ENCODE measurements at regions not wholly inside any gene's neighbourhood (a gene's known extent, or its start where the extent isn't known, plus 50 kb on each side); places are given as distances from the start of the nearest gene placed in this dataset.

DNA sequence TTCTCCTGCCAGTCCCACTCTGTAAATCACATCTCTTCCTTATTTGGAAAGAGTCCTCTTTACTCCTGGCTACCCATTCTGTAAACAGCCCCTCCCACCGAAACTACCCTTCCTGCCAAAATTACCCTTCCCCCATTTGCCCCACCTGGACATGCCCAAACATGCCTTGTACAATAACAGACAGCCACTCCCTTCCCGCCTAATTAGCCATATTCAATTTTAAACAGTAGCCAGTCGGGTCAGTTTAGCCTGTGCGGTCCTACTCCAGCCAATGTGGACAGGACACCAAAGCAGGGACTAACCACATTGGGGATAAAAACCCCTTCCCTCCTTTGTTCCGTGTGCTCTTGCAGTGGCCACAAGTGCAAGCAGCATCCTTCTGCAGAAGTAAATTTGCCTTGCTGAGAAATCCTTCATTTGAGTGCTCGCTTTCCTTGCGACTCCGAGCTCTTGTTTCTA, 56.3 kb upstream of the MAP10 start:
- no peaks in the 10 kb centered on the region for H3K27me3 ChIP-seq (ENCODE audit: control insufficient read depth in 2 of 2, insufficient read depth in 2 of 2, low read length in 2 of 2)
- DNase-seq (ENCODE audit: extremely low read depth in 1 of 4, low spot score in 3 of 4) (no peak), ATAC-seq (no peak), FAIRE-seq (no peak)
- no TSS peak for BruUV-seq (replicated peaks)
- H3K79me2 ChIP-seq (ENCODE audit: control insufficient read depth, insufficient read depth, low read length) = no peaks in the 10 kb centered on the region
- TF ChIP-seq CBX3 (IDR thresholded peaks at IDR 0.05; ENCODE audit: borderline replicate concordance in 1 of 2, low read length in 2 of 2) = 0 out of 3 replicates have a peak, but pooled peaks of 1 of the 2 experiments have one; percentile 35
- TF ChIP-seq CBX5 (IDR thresholded peaks at IDR 0.05; ENCODE audit: borderline replicate concordance, low read depth) = peak; percentile 77
- no peak for TF ChIP-seq ZNF444 (CRISPR knock-in tag; IDR thresholded peaks at IDR 0.05)
- TF ChIP-seq HDAC3 (IDR thresholded peaks at IDR 0.05; ENCODE audit: borderline replicate concordance, partially characterized antibody) = no peak
- under 1% methylated on average over 8 of the region's 8 CpGs for WGBS (ENCODE audit: insufficient coverage, low coverage, missing lambda C conversion rate)
- no peak overlapping the region for H3K4me3 ChIP-seq
- H3K9ac ChIP-seq (ENCODE audit: insufficient read depth in 1 of 2, low read depth in 2 of 2, low read length in 2 of 2) = no peak overlapping the region
- H4K20me1 ChIP-seq (replicated peaks; ENCODE audit: control insufficient read depth, insufficient read depth, low read length) = no peaks in the 10 kb centered on the region
- 0 out of 2 replicates have a peak, but pooled peaks cover 1% of the 10 kb centered on the region for H3K9me3 ChIP-seq (replicated peaks; ENCODE audit: control insufficient read depth, insufficient read depth, low read depth, low read length)
- no peaks in the 10 kb centered on the region for H3K4me1 ChIP-seq (replicated peaks in 1 of 2; ENCODE audit: control insufficient read depth in 2 of 2, insufficient read depth in 2 of 2, low read length in 2 of 2)
- no peaks in the 10 kb centered on the region for H3K9me1 ChIP-seq (ENCODE audit: control insufficient read depth, insufficient read depth, low read length)
- ChIA-PET CTCF (ENCODE audit: low intra/inter-chr PET ratio) (no interaction called here), POLR2A (interaction anchor here (0.7 kb wide), 2 partner anchors 14 to 256 kb away, joined by 3 read pairs; no protein-coding TSS in a partner anchor)
- no peak overlapping the region for H3K27ac ChIP-seq (ENCODE audit: extremely low read depth, low read depth, low read length)
- in situ Hi-C loops (cut with MboI) (no loop called here), intact Hi-C loops (cut with micrococcal nuclease) (no loop called here)
- H3K36me3 ChIP-seq (ENCODE audit: control insufficient read depth, insufficient read depth, low read length) = no peaks in the 10 kb centered on the region
- no peak overlapping the region for H2AFZ ChIP-seq (ENCODE audit: low read depth, low read length)
- no peak overlapping the region for H3K4me2 ChIP-seq (ENCODE audit: insufficient read depth, low read length)

DNA sequence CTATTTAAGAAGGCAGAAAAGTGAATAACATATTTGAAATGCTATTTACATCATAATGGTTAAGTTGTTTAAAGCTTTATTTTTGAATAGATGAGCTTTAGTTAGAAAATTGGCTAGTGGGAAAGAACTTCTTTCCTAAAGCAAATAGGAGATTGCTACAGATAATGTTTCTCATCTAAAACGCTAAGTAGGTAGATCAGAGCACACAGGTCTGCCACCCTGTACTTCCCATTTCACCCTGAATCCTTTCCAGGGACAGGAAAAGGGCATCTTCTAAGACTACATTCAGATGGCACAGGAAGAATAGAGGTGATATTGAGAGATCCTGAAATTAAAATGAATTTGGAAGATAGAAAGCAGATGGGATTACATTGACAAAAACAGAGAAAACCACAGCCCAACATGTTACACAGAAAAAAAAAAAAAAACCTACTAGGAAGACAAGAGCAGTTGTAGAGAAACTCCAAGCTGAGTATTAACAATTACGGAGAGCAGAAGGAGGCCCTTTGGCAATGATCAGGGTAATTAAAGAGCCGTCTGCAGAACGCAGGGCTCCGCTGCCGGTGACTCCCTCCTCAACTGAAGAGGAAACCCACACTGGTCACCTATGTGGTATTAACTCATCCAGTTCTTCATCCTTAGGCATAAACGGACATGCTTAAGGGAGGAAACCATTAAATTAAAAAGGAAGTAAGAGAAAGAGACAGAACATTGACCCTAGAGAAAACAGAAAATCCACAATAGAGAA, 53.6 kb upstream of the MAP10 start:
- FAIRE-seq (no peak), ATAC-seq (no peak), DNase-seq (ENCODE audit: extremely low read depth in 1 of 4, low spot score in 3 of 4) (no peak)
- Histone ChIP-seq H3K27ac (ENCODE audit: extremely low read depth, low read depth, low read length) (no peak overlapping the region), H2AFZ (ENCODE audit: low read depth, low read length) (no peak overlapping the region), H3K4me1 (replicated peaks in 1 of 2; ENCODE audit: control insufficient read depth in 2 of 2, insufficient read depth in 2 of 2, low read length in 2 of 2) (no peaks in the 10 kb centered on the region), H3K27me3 (ENCODE audit: control insufficient read depth in 2 of 2, insufficient read depth in 2 of 2, low read length in 2 of 2) (no peaks in the 10 kb centered on the region), H3K4me2 (ENCODE audit: insufficient read depth, low read length) (no peak overlapping the region), H3K9me3 (replicated peaks; ENCODE audit: control insufficient read depth, insufficient read depth, low read depth, low read length) (peaks cover 4% of the 10 kb centered on the region; the same call in 1 of the 2 replicates), H3K36me3 (ENCODE audit: control insufficient read depth, insufficient read depth, low read length) (no peaks in the 10 kb centered on the region), H3K9me1 (ENCODE audit: control insufficient read depth, insufficient read depth, low read length) (no peaks in the 10 kb centered on the region), H3K9ac (ENCODE audit: insufficient read depth in 1 of 2, low read depth in 2 of 2, low read length in 2 of 2) (no peak overlapping the region), H4K20me1 (replicated peaks; ENCODE audit: control insufficient read depth, insufficient read depth, low read length) (no peaks in the 10 kb centered on the region), H3K79me2 (ENCODE audit: control insufficient read depth, insufficient read depth, low read length) (no peaks in the 10 kb centered on the region), H3K4me3 (no peak overlapping the region)
- no TSS peak for BruUV-seq (replicated peaks)
- intact Hi-C loops (cut with micrococcal nuclease) (no loop called here), in situ Hi-C loops (cut with MboI) (no loop called here)
- CTCF ChIA-PET (ENCODE audit: low intra/inter-chr PET ratio) = no interaction called here
- TF ChIP-seq, protein P1, sequence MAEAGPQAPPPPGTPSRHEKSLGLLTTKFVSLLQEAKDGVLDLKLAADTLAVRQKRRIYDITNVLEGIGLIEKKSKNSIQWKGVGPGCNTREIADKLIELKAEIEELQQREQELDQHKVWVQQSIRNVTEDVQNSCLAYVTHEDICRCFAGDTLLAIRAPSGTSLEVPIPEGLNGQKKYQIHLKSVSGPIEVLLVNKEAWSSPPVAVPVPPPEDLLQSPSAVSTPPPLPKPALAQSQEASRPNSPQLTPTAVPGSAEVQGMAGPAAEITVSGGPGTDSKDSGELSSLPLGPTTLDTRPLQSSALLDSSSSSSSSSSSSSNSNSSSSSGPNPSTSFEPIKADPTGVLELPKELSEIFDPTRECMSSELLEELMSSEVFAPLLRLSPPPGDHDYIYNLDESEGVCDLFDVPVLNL (CRISPR knock-in tag; IDR thresholded peaks at IDR 0.05; ENCODE audit: low read depth) = no peak
- WGBS (ENCODE audit: insufficient coverage, low coverage, missing lambda C conversion rate) = 2% methylated on average over 7 of the region's 7 CpGs
- POLR2A ChIA-PET = no interaction called here
